PFSK-1 (cell line): ENCODE measurements at regions not wholly inside any gene's neighbourhood (a gene's known extent, or its start where the extent isn't known, plus 50 kb on each side); places are given as distances from the start of the nearest gene placed in this dataset.

ENCODE experiments used
- POLR2AphosphoS5 ChIP-seq: IDR thresholded peaks from 2 replicates; pipeline ENCODE4 v1.6.1; 2012; ENCODE audit warnings: low read depth, mild to moderate bottlenecking, control low read depth, low read length, moderate library complexity
- REST ChIP-seq, 2 experiments: IDR thresholded peaks; 2 replicates each; pipeline versions ENCODE4 v1.6.1 to v1.8.0; 2011 to 2012; ENCODE audit warnings: low read depth in 2 of 2, low read length in 2 of 2, control low read depth in 1 of 2, inconsistent platforms in 1 of 2, mild to moderate bottlenecking in 1 of 2, moderate library complexity in 1 of 2; ENCODE audit not compliant: insufficient read depth in 1 of 2
- SIN3A ChIP-seq: IDR thresholded peaks from 2 replicates; pipeline ENCODE4 v1.6.1; 2012; ENCODE audit warnings: mild to moderate bottlenecking, low read length, moderate library complexity, borderline replicate concordance; ENCODE audit not compliant: insufficient read depth

- no peak for TF ChIP-seq POLR2AphosphoS5
- no peak for TF ChIP-seq SIN3A
- TF ChIP-seq REST (IDR thresholded peaks at IDR 0.05; ENCODE audit: insufficient read depth in 1 of 2, low read depth in 2 of 2, low read length in 2 of 2): no peak
Observed at GRCh38 chr5:174547814-174548213, 176.6 kb upstream of the MSX2 start.
